Neutrophil (primary cell): ENCODE measurements at regions not wholly inside any gene's neighbourhood (a gene's known extent, or its start where the extent isn't known, plus 50 kb on each side); places are given as distances from the start of the nearest gene placed in this dataset.

Experiments
- H3K27ac ChIP-seq: fragments of 200-600 bp; sonication (generic); 2 replicates; pipeline ENCODE4 v1.5.1; 2016; ENCODE audit warnings: mild to moderate bottlenecking, moderate library complexity
- H3K27me3 ChIP-seq: fragments of 200-600 bp; sonication (generic); 2 replicates; pipeline ENCODE4 v1.6.0; 2016; ENCODE audit warnings: mild to moderate bottlenecking
- H3K36me3 ChIP-seq: fragments of 200-600 bp; sonication (generic); 2 replicates; pipeline ENCODE4 v1.5.1; 2017
- H3K4me1 ChIP-seq, 2 experiments: fragments of 200-600 bp in 1 of 2; sonication (generic) in 1 of 2; 1 replicate in 1 of 2; 2 replicates in 1 of 2; pipeline versions ENCODE4 v1.5.1 to v1.6.1; 2013 to 2016; ENCODE audit warnings: low read depth in 1 of 2, low read length in 1 of 2, mild to moderate bottlenecking in 1 of 2, moderate library complexity in 1 of 2; ENCODE audit not compliant: control insufficient read depth in 1 of 2, insufficient read depth in 1 of 2
- H3K4me3 ChIP-seq, 2 experiments: fragments of 200-600 bp in 1 of 2; sonication (generic) in 1 of 2; 1 replicate in 1 of 2; 2 replicates in 1 of 2; pipeline ENCODE4 v1.5.1; 2013 to 2016; ENCODE audit warnings: low read depth in 1 of 2, low read length in 1 of 2, mild to moderate bottlenecking in 1 of 2, moderate library complexity in 1 of 2
- H3K9me3 ChIP-seq: fragments of 200-600 bp; sonication (generic); 2 replicates; pipeline ENCODE4 v1.5.1; 2016
- TF ChIP-seq, protein P1 (sequence below): fragments of 200-600 bp; sonication (generic); IDR thresholded peaks from 2 replicates; pipeline ENCODE4 v1.5.1; 2016; ENCODE audit warnings: antibody characterized with exemption

DNA sequence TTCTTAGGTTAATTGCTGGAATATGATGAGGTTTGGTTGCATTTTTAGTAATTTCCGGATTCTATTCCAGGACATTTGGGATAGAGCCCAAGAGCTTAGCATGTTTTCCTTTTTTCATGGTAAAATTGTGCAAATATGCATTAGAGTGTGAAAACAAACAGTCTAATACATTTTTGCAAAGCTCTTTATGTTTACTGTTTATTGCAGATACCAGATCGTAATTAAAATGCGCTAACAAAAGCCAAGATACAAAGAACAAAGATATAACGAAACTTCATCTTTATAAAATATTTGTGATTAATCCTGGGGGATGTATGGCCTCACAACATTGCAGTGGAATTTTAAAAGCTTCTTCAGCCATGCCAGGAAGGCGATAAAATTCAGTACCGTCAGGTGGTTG, 94.5 kb upstream of the TBC1D5 start:
- Histone ChIP-seq H3K9me3 (no peaks in the 10 kb centered on the region), H3K36me3 (no peaks in the 10 kb centered on the region), H3K4me1 (no peaks in the 10 kb centered on the region), H3K27ac (no peak overlapping the region), H3K27me3 (no peaks in the 10 kb centered on the region), H3K4me3 (no peak overlapping the region)
- TF ChIP-seq, protein P1, sequence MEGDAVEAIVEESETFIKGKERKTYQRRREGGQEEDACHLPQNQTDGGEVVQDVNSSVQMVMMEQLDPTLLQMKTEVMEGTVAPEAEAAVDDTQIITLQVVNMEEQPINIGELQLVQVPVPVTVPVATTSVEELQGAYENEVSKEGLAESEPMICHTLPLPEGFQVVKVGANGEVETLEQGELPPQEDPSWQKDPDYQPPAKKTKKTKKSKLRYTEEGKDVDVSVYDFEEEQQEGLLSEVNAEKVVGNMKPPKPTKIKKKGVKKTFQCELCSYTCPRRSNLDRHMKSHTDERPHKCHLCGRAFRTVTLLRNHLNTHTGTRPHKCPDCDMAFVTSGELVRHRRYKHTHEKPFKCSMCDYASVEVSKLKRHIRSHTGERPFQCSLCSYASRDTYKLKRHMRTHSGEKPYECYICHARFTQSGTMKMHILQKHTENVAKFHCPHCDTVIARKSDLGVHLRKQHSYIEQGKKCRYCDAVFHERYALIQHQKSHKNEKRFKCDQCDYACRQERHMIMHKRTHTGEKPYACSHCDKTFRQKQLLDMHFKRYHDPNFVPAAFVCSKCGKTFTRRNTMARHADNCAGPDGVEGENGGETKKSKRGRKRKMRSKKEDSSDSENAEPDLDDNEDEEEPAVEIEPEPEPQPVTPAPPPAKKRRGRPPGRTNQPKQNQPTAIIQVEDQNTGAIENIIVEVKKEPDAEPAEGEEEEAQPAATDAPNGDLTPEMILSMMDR, result no peak

DNA sequence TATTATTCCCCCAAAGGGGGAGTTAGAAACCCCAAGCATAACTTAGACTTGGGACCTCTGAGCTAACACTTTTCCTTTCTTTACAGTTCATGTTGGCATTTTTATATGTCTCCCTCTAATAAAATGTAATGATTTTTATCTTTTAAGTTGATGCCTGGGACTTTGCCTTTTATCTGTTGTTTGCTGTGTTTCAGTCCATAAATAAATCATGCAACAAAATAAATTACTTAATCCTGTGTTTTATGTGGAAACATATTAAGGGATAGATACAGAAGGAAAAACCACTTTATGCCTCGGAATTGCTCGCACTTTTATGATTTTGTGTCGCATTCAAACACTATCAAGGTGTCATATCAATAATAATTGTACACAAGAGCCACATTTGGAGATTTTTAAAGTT, 93.7 kb upstream of the TBC1D5 start:
- Histone ChIP-seq H3K9me3 (no peaks in the 10 kb centered on the region), H3K4me3 (no peak overlapping the region), H3K27me3 (no peaks in the 10 kb centered on the region), H3K4me1 (no peaks in the 10 kb centered on the region), H3K27ac (no peak overlapping the region), H3K36me3 (no peaks in the 10 kb centered on the region)
- TF ChIP-seq, protein P1, result no peak

GRCh38 chr3:17833786-17834559, 91.5 kb upstream of the TBC1D5 start:
- no peaks in the 10 kb centered on the region for H3K36me3 ChIP-seq
- no peak overlapping the region for H3K4me3 ChIP-seq
- H3K9me3 ChIP-seq, result no peaks in the 10 kb centered on the region
- no peak overlapping the region for H3K27ac ChIP-seq
- H3K4me1 ChIP-seq, result no peaks in the 10 kb centered on the region
- no peaks in the 10 kb centered on the region for H3K27me3 ChIP-seq
- TF ChIP-seq, protein P1, result no peak

GRCh38 chr3:17832016-17832415, 89.6 kb upstream of the TBC1D5 start:
- no peaks in the 10 kb centered on the region for H3K27me3 ChIP-seq
- no peaks in the 10 kb centered on the region for H3K36me3 ChIP-seq
- TF ChIP-seq, protein P1, result no peak
- H3K27ac ChIP-seq, result no peak overlapping the region
- H3K4me3 ChIP-seq, result no peak overlapping the region
- H3K9me3 ChIP-seq, result no peaks in the 10 kb centered on the region
- H3K4me1 ChIP-seq, result no peaks in the 10 kb centered on the region

DNA sequence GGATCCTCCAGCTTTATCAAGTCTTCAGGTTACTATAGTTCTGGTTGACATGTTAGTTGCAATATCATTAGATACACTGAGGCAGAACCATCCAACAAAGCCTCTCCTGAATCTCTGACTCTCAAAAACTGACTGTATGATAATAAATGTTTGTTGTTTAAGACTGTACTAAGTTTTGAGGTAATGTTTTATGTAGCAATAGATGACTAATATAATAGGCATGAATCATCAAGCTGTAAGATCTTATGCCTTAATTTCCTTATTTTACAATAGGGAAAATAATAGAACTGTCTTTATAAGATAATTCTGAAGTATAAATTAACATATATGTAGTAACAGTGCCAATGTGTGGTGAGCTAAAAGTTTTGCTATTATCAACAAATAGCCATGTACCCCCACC, 88.9 kb upstream of the TBC1D5 start:
- H3K27me3 ChIP-seq, result no peaks in the 10 kb centered on the region
- H3K36me3 ChIP-seq, result no peaks in the 10 kb centered on the region
- TF ChIP-seq, protein P1, result no peak
- H3K4me1 ChIP-seq, result no peaks in the 10 kb centered on the region
- no peak overlapping the region for H3K27ac ChIP-seq
- H3K4me3 ChIP-seq, result no peak overlapping the region
- no peaks in the 10 kb centered on the region for H3K9me3 ChIP-seq
